ENCODE measurements at regions not wholly inside any gene's neighbourhood (a gene's known extent, or its start where the extent isn't known, plus 50 kb on each side); places are given as distances from the start of the nearest gene placed in this dataset.

GRCh38 chr9:118215549-118215948 is 511.3 kb downstream of the TLR4 start:
- TF ChIP-seq, protein P1, sequence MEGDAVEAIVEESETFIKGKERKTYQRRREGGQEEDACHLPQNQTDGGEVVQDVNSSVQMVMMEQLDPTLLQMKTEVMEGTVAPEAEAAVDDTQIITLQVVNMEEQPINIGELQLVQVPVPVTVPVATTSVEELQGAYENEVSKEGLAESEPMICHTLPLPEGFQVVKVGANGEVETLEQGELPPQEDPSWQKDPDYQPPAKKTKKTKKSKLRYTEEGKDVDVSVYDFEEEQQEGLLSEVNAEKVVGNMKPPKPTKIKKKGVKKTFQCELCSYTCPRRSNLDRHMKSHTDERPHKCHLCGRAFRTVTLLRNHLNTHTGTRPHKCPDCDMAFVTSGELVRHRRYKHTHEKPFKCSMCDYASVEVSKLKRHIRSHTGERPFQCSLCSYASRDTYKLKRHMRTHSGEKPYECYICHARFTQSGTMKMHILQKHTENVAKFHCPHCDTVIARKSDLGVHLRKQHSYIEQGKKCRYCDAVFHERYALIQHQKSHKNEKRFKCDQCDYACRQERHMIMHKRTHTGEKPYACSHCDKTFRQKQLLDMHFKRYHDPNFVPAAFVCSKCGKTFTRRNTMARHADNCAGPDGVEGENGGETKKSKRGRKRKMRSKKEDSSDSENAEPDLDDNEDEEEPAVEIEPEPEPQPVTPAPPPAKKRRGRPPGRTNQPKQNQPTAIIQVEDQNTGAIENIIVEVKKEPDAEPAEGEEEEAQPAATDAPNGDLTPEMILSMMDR (IDR thresholded peaks at IDR 0.05): no peak
- no peak for TF ChIP-seq POLR2A (IDR thresholded peaks at IDR 0.05)
